CD14-positive monocyte (primary cell): ENCODE measurements at regions not wholly inside any gene's neighbourhood (a gene's known extent, or its start where the extent isn't known, plus 50 kb on each side); places are given as distances from the start of the nearest gene placed in this dataset.

ENCODE experiments used
- DNase-seq, 3 donors: peaks; one replicate each; pipeline ENCODE4 v3.0.0-alpha.2; 2011 to 2022
- H2AFZ ChIP-seq: 2 replicates; pipeline ENCODE4 v1.6.0; 2012; ENCODE audit warnings: mild to moderate bottlenecking, low read depth, low read length, inconsistent platforms; ENCODE audit not compliant: insufficient read depth, poor library complexity, severe bottlenecking
- H3K27ac ChIP-seq, 2 donors: 1 replicate in 1 of 2; 2 replicates in 1 of 2; pipeline ENCODE4 v1.5.1; 2012 to 2013; ENCODE audit warnings: low read length in 2 of 2, control low read depth in 1 of 2, inconsistent platforms in 1 of 2, low read depth in 1 of 2, mild to moderate bottlenecking in 1 of 2
- H3K27me3 ChIP-seq, 2 donors: one replicate each; pipeline versions ENCODE4 v1.6.0 to v1.6.1; 2011 to 2013; ENCODE audit warnings: low read length in 2 of 2; ENCODE audit not compliant: control insufficient read depth in 2 of 2, insufficient read depth in 2 of 2
- H3K36me3 ChIP-seq, 2 donors: replicated peaks in 1 of 2; 1 replicate in 1 of 2; 2 replicates in 1 of 2; pipeline versions ENCODE4 v1.5.1 to v1.6.1; 2012 to 2013; ENCODE audit warnings: low read length in 2 of 2, control low read depth in 1 of 2, inconsistent platforms in 1 of 2, mild to moderate bottlenecking in 1 of 2; ENCODE audit not compliant: insufficient read depth in 2 of 2, control insufficient read depth in 1 of 2
- H3K4me1 ChIP-seq, 2 donors: 1 replicate in 1 of 2; 2 replicates in 1 of 2; pipeline versions ENCODE4 v1.5.1 to v1.6.1; 2012 to 2013; ENCODE audit warnings: low read length in 2 of 2, control low read depth in 1 of 2, inconsistent platforms in 1 of 2, mild to moderate bottlenecking in 1 of 2, moderate library complexity in 1 of 2; ENCODE audit not compliant: insufficient read depth in 2 of 2, control insufficient read depth in 1 of 2
- H3K4me2 ChIP-seq: replicated peaks from 2 replicates; pipeline ENCODE3; 2012; ENCODE audit warnings: low read length, moderate library complexity, mild to moderate bottlenecking; ENCODE audit not compliant: poor library complexity, severe bottlenecking; ENCODE audit errors: extremely low read depth
- H3K4me3 ChIP-seq, 3 experiments: fragments of 200-600 bp in 1 of 3; sonication (generic) in 1 of 3; replicated peaks in 1 of 3; 1 replicate in 2 of 3; 2 replicates in 1 of 3; pipeline ENCODE4 v1.5.1; 2011 to 2013; ENCODE audit warnings: low read length in 3 of 3, mild to moderate bottlenecking in 3 of 3, control low read depth in 2 of 3, low read depth in 2 of 3, inconsistent platforms in 1 of 3, moderate library complexity in 1 of 3
- H3K79me2 ChIP-seq: 2 replicates; pipeline ENCODE4 v1.6.0; 2012; ENCODE audit warnings: mild to moderate bottlenecking, control low read depth, inconsistent platforms, low read length, moderate library complexity; ENCODE audit not compliant: insufficient read depth
- H3K9ac ChIP-seq: 2 replicates; pipeline ENCODE4 v1.6.0; 2017; ENCODE audit warnings: low read length, mild to moderate bottlenecking; ENCODE audit not compliant: insufficient read depth, poor library complexity, severe bottlenecking
- H3K9me3 ChIP-seq, 2 donors: replicated peaks in 1 of 2; 1 replicate in 1 of 2; 2 replicates in 1 of 2; pipeline versions ENCODE4 v1.5.1 to v1.6.1; 2012 to 2013; ENCODE audit warnings: low read length in 2 of 2, control low read depth in 1 of 2; ENCODE audit not compliant: control insufficient read depth in 1 of 2, insufficient read depth in 1 of 2
- H4K20me1 ChIP-seq: 2 replicates; pipeline ENCODE4 v1.6.0; 2012; ENCODE audit warnings: mild to moderate bottlenecking, low read length, control low read depth, moderate library complexity; ENCODE audit not compliant: insufficient read depth
- H3K27ac Mint-ChIP-seq, 7 donors: one replicate each; pipeline ENCODE4 v1.8.0; 2020; ENCODE audit warnings: mild to moderate bottlenecking in 7 of 7, mixed read lengths in 7 of 7, moderate library complexity in 6 of 7, inconsistent platforms in 2 of 7
- H3K27me3 Mint-ChIP-seq, 3 donors: one replicate each; pipeline ENCODE4 v1.8.0; 2021 to 2022; ENCODE audit warnings: low read depth in 3 of 3, mild to moderate bottlenecking in 3 of 3, mixed read lengths in 3 of 3, moderate library complexity in 3 of 3, inconsistent platforms in 1 of 3
- H3K36me3 Mint-ChIP-seq, 2 donors: one replicate each; pipeline ENCODE4 v1.8.0; 2020; ENCODE audit warnings: mixed read lengths in 2 of 2, inconsistent platforms in 1 of 2, mild to moderate bottlenecking in 1 of 2
- H3K4me1 Mint-ChIP-seq: one replicate; pipeline ENCODE4 v1.8.0; 2020; ENCODE audit warnings: mild to moderate bottlenecking, mixed read lengths
- H3K4me3 Mint-ChIP-seq, 2 donors: one replicate each; pipeline ENCODE4 v1.8.0; 2020; ENCODE audit warnings: mild to moderate bottlenecking in 2 of 2, mixed read lengths in 2 of 2, moderate library complexity in 1 of 2
- H3K9me3 Mint-ChIP-seq, 7 donors: one replicate each; pipeline ENCODE4 v1.8.0; 2020 to 2022; ENCODE audit warnings: mixed read lengths in 7 of 7, mild to moderate bottlenecking in 6 of 7, moderate library complexity in 6 of 7, inconsistent platforms in 2 of 7
- WGBS: methylation state at CpG from one replicate; pipeline ENCODE4 v1.1.5; 2013; ENCODE audit warnings: missing lambda C conversion rate; ENCODE audit not compliant: insufficient coverage; 5-methylcytosine and 5-hydroxymethylcytosine counted together
- intact Hi-C, 2 donors: fragments of 100-400 bp; cut with micrococcal nuclease; formaldehyde crosslinking; loops; one replicate each; pipeline versions ENCODE4 v1.15.0 to v1.15.1; 2023
- TF ChIP-seq, protein P1 (sequence below): fragments of 200-600 bp; IDR thresholded peaks from one replicate; pipeline ENCODE4 v1.8.0; 2022; ENCODE audit warnings: antibody characterized with exemption, mild to moderate bottlenecking

DNA sequence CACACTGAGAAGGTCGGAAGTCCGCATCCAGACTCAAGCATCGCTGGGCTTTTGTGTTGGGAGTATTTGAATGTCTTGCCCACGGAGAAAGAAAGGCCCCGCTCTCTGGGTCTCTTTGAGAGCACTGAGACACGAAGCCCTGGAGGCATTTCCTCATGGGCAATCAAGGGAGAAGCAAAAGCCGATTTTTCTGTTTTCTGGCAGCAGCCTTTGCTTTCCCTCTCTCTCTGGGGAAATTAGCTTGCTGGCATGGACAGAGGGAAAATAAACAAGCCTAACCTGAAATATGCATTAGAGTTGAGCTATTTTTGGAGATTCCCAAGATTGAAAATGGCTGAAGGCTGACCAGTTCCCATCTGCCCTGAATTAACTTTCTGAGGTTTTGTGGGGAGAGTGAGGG is 238.7 kb downstream of the HAPSTR1 start:
- Histone ChIP-seq H3K4me3 (no peak overlapping the region), H4K20me1 (no peaks in the 10 kb centered on the region), H3K36me3 (no peaks in the 10 kb centered on the region), H3K4me2 (no peak overlapping the region), H3K4me1 (no peaks in the 10 kb centered on the region), H3K27ac (no peak overlapping the region), H3K9ac (no peak overlapping the region), H3K27me3 (no peaks in the 10 kb centered on the region), H3K9me3 (no peaks in the 10 kb centered on the region), H3K79me2 (no peaks in the 10 kb centered on the region), H2AFZ (no peak overlapping the region)
- Mint-ChIP-seq H3K9me3 (peaks cover 0 to 8% (median 3%) of the 10 kb centered on the region in 7 donors), H3K4me1 (no peaks in the 10 kb centered on the region), H3K27me3 (peaks cover 2 to 6% (median 2%) of the 10 kb centered on the region in 3 donors), H3K27ac (no peak overlapping the region), H3K36me3 (no peaks in the 10 kb centered on the region), H3K4me3 (no peak overlapping the region)
- 89% methylated on average over 6 of the region's 7 CpGs for WGBS
- no peak for DNase-seq
- TF ChIP-seq, protein P1, sequence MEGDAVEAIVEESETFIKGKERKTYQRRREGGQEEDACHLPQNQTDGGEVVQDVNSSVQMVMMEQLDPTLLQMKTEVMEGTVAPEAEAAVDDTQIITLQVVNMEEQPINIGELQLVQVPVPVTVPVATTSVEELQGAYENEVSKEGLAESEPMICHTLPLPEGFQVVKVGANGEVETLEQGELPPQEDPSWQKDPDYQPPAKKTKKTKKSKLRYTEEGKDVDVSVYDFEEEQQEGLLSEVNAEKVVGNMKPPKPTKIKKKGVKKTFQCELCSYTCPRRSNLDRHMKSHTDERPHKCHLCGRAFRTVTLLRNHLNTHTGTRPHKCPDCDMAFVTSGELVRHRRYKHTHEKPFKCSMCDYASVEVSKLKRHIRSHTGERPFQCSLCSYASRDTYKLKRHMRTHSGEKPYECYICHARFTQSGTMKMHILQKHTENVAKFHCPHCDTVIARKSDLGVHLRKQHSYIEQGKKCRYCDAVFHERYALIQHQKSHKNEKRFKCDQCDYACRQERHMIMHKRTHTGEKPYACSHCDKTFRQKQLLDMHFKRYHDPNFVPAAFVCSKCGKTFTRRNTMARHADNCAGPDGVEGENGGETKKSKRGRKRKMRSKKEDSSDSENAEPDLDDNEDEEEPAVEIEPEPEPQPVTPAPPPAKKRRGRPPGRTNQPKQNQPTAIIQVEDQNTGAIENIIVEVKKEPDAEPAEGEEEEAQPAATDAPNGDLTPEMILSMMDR, result no peak
- intact Hi-C loops, result no loop called here

DNA sequence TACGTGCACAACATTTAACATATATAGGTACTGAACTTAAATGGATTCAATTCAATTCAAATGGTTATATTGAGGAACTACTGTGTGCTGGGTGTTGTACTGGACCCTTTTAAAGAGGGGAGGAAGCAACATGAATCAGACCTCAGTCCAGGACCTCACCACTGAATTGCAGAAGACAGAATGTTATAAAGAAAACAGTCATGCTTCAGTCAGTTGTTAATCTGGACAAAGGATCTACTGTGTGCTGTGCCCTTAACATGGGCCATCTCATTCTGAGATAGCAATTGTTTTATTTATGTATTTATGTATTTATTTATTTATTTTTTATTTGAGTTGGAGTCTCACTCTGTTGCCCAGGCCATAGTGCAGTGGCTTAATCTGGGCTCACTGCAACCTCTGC is 240.1 kb downstream of the HAPSTR1 start:
- Histone ChIP-seq H3K9ac (no peak overlapping the region), H3K27me3 (no peaks in the 10 kb centered on the region), H3K36me3 (no peaks in the 10 kb centered on the region), H4K20me1 (no peaks in the 10 kb centered on the region), H3K27ac (no peak overlapping the region), H3K4me3 (no peak overlapping the region), H3K79me2 (no peaks in the 10 kb centered on the region), H2AFZ (no peak overlapping the region), H3K4me1 (no peaks in the 10 kb centered on the region), H3K4me2 (no peak overlapping the region), H3K9me3 (no peaks in the 10 kb centered on the region)
- intact Hi-C loops, result no loop called here
- Mint-ChIP-seq H3K36me3 (no peaks in the 10 kb centered on the region), H3K4me1 (no peaks in the 10 kb centered on the region), H3K27ac (no peak overlapping the region), H3K4me3 (no peak overlapping the region), H3K9me3 (peaks cover 0 to 7% (median 3%) of the 10 kb centered on the region in 7 donors), H3K27me3 (peaks cover 2 to 4% (median 2%) of the 10 kb centered on the region in 3 donors)
- TF ChIP-seq, protein P1, result no peak
- no peak for DNase-seq
- no CpG with 5 or more reads among the region's 1 CpG for WGBS
